NOMO-1 treated with dmso at 0.1 percent for 144 hours (cell line): ENCODE measurements at regions not wholly inside any gene's neighbourhood (a gene's known extent, or its start where the extent isn't known, plus 50 kb on each side); places are given as distances from the start of the nearest gene placed in this dataset.

Experiments used
- DNase-seq: peaks from one replicate; lab custom pipeline; 2025; ENCODE audit not compliant: unreplicated experiment; lab: John Stamatoyannopoulos, UW

GRCh38 chr12:97173688-97174410, 266.8 kb downstream of the NEDD1 start:
- DNase-seq: no peak

GRCh38 chr12:97177481-97177880, 270.4 kb downstream of the NEDD1 start:
- no peak for DNase-seq

- DNase-seq: no peak
These were observed 274.7 kb downstream of the NEDD1 start for GRCh38 chr12:97181571-97182265.

- DNase-seq: no peak
These were observed 275.7 kb downstream of the NEDD1 start for GRCh38 chr12:97182769-97183168.

GRCh38 chr12:97184127-97184773, 277.2 kb downstream of the NEDD1 start:
- DNase-seq: no peak

GRCh38 chr12:97185567-97185966, 277.0 kb upstream of the RMST start:
- DNase-seq: no peak

GRCh38 chr12:97194546-97194945, 268.1 kb upstream of the RMST start:
- no peak for DNase-seq

GRCh38 chr12:97200181-97200580, 262.4 kb upstream of the RMST start:
- DNase-seq: no peak

GRCh38 chr12:97203408-97203807, 259.2 kb upstream of the RMST start:
- no peak for DNase-seq

- DNase-seq: no peak
These were observed 252.6 kb upstream of the RMST start for GRCh38 chr12:97209997-97210396.

GRCh38 chr12:97211416-97211930, 251.1 kb upstream of the RMST start:
- no peak for DNase-seq

GRCh38 chr12:97216848-97217247, 245.8 kb upstream of the RMST start:
- DNase-seq: no peak

- DNase-seq: no peak
These were observed 240.2 kb upstream of the RMST start for GRCh38 chr12:97222391-97222790.

GRCh38 chr12:97223419-97223818, 239.2 kb upstream of the RMST start:
- no peak for DNase-seq

- DNase-seq: no peak
These were observed 233.6 kb upstream of the RMST start for GRCh38 chr12:97229004-97229403.

GRCh38 chr12:97235102-97235501, 227.5 kb upstream of the RMST start:
- DNase-seq: no peak

- peak; percentile 71 for DNase-seq
These were observed 216.2 kb upstream of the RMST start for GRCh38 chr12:97246368-97246767.

GRCh38 chr12:97250483-97250882, 212.1 kb upstream of the RMST start:
- no peak for DNase-seq

- no peak for DNase-seq
These were observed 204.9 kb upstream of the RMST start for GRCh38 chr12:97257726-97258125.

GRCh38 chr12:97259098-97259497, 203.5 kb upstream of the RMST start:
- DNase-seq: no peak

GRCh38 chr12:97260786-97261185, 201.8 kb upstream of the RMST start:
- DNase-seq: no peak

- DNase-seq: no peak
These were observed 195.4 kb upstream of the RMST start for GRCh38 chr12:97267166-97267565.
